ENCODE measurements at regions not wholly inside any gene's neighbourhood (a gene's known extent, or its start where the extent isn't known, plus 50 kb on each side); places are given as distances from the start of the nearest gene placed in this dataset.

DNA sequence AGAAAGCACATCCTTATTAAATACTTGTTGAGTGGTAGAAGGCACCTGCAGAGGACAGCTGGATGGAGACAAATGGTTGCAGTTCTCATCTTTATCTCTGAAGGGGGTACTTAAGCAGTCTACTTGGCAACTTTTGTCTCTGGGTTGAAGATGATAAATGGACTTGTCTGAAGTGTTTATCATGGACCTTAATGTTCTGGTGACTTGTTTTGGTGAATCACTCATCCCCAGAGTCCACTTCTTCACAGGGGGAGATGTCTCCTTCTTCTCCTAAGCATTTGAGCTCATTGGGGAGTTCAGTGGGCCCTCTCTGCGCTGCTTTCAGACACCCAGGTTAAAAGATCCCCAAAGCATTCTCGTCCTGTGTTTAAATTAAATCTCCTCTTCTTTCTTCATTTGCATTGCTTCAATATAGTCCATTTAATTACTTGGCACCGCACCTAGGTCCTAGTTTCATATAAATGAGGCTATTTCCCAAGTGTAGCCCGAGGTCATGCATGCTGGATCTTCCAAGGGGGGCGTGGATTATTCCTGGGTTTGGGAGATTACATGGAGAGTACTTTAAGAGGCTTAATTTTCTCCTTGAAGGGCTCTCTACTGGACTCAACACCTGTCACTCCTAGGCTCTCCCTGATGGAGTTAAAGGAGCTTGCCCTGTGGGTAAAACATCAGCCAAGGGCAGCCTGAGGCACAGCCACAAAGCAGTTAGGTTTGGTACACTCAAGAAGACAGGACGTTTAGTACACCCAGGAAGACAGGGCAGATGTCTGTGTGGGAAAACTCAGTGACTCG is 239.3 kb upstream of the C2CD4B start:
- intact Hi-C loops (cut with DNase I), result no loop called here
- H3K27ac ChIP-seq, result no peak overlapping the region
- no peak overlapping the region for H3K4me3 ChIP-seq
- WGBS, 2 donors, result 65 to 69% methylated on average over 7 of the region's 7 CpGs
- TF ChIP-seq, protein P1, sequence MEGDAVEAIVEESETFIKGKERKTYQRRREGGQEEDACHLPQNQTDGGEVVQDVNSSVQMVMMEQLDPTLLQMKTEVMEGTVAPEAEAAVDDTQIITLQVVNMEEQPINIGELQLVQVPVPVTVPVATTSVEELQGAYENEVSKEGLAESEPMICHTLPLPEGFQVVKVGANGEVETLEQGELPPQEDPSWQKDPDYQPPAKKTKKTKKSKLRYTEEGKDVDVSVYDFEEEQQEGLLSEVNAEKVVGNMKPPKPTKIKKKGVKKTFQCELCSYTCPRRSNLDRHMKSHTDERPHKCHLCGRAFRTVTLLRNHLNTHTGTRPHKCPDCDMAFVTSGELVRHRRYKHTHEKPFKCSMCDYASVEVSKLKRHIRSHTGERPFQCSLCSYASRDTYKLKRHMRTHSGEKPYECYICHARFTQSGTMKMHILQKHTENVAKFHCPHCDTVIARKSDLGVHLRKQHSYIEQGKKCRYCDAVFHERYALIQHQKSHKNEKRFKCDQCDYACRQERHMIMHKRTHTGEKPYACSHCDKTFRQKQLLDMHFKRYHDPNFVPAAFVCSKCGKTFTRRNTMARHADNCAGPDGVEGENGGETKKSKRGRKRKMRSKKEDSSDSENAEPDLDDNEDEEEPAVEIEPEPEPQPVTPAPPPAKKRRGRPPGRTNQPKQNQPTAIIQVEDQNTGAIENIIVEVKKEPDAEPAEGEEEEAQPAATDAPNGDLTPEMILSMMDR (IDR thresholded peaks at IDR 0.05), result no peak
- TF ChIP-seq POLR2A (IDR thresholded peaks at IDR 0.05), result no peak
- ATAC-seq (no peak), DNase-seq (no peak)
- no peaks in the 10 kb centered on the region for H3K27me3 ChIP-seq
- H3K4me1 ChIP-seq, result no peaks in the 10 kb centered on the region
- no peaks in the 10 kb centered on the region for H3K36me3 ChIP-seq (replicated peaks in 1 of 2; ENCODE audit: insufficient read depth in 1 of 2, low read depth in 2 of 2)
- no peaks in the 10 kb centered on the region for H3K9me3 ChIP-seq

DNA sequence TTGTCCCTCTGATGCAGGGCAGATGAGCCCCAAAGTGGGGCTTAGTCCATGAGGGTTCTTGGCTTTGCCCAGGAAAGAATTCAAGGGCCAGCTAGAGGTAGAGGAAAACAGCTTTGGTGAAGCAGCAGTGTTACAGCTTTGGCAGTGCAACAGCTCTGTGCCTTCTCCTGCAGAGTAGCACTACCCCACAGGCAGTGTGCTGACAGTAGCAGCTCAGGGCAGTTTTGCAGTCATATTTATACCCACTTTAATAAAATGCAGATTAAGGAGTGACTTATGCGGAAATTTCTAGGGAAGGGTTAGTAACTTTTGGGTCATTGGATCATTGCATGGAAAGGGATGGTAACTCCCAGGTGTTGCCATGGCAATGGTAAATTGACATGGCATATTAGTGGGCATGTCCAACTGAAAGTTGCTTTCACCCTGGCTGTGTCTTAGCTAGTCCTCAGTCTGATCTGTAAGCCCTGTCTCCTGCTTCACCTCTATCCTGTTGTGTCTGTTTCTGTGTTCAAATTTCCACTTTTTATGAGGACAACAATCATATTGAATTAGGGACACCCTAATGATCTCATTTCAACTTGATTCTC is 241.3 kb upstream of the C2CD4B start:
- no peaks in the 10 kb centered on the region for H3K36me3 ChIP-seq (replicated peaks in 1 of 2; ENCODE audit: insufficient read depth in 1 of 2, low read depth in 2 of 2)
- H3K9me3 ChIP-seq, result no peaks in the 10 kb centered on the region
- H3K27me3 ChIP-seq, result no peaks in the 10 kb centered on the region
- H3K4me3 ChIP-seq, result no peak overlapping the region
- TF ChIP-seq, protein P1 (IDR thresholded peaks at IDR 0.05), result no peak
- no peak for TF ChIP-seq POLR2A (IDR thresholded peaks at IDR 0.05)
- no peaks in the 10 kb centered on the region for H3K4me1 ChIP-seq
- WGBS, 2 donors, result 86 to 93% methylated on average over 1 of the region's 1 CpG
- DNase-seq, result no peak
- no peak for ATAC-seq
- intact Hi-C loops (cut with DNase I), result no loop called here
- no peak overlapping the region for H3K27ac ChIP-seq

DNA sequence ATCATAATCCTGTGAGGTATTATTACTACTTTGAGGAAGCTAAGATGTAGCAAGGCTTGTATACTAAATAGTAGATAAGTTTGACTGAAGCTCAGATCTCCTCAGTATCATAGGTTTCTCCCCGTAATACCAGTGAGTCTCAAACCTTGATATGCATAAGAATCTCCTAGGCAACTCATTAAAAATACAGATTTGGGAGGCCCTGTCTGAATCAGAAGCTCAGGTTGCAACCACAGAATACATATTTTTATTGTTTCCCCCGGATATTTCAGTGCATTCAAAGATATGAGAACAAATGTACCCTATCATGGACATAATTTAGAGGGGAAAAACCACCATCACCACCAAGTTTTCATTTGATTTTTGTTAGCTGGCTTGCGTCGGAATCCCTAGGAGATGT is 242.1 kb upstream of the C2CD4B start:
- H3K36me3 ChIP-seq (replicated peaks in 1 of 2; ENCODE audit: insufficient read depth in 1 of 2, low read depth in 2 of 2), result no peaks in the 10 kb centered on the region
- no peak overlapping the region for H3K4me3 ChIP-seq
- no peaks in the 10 kb centered on the region for H3K4me1 ChIP-seq
- intact Hi-C loops (cut with DNase I), result no loop called here
- no peaks in the 10 kb centered on the region for H3K27me3 ChIP-seq
- WGBS, 2 donors, result 87 to 94% methylated on average over 4 of the region's 4 CpGs
- DNase-seq, result no peak
- H3K27ac ChIP-seq, result no peak overlapping the region
- H3K9me3 ChIP-seq, result no peaks in the 10 kb centered on the region
- ATAC-seq, result no peak
- TF ChIP-seq, protein P1 (IDR thresholded peaks at IDR 0.05), result no peak
- TF ChIP-seq POLR2A (IDR thresholded peaks at IDR 0.05), result no peak

DNA sequence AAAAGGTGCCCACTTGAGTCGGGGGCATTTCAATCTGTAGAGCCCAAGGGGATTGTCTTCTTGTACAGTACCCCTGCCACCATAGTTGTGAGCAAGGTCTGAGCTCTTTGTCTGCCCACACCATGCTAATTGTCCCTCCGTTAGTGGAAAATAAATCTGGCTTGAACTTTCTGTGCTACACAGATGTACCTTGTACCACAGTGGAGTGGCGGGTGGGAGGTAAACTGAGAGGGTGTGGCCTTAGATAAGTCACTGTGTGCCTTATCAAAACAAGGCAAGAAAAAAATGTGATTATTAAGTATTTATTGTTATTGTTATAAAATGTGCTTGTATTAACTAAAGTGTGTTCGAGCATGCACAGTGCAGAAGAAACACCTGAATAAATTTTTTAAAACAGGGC is 242.9 kb upstream of the C2CD4B start:
- H3K27me3 ChIP-seq, result no peaks in the 10 kb centered on the region
- H3K27ac ChIP-seq, result no peak overlapping the region
- no peaks in the 10 kb centered on the region for H3K36me3 ChIP-seq (replicated peaks in 1 of 2; ENCODE audit: insufficient read depth in 1 of 2, low read depth in 2 of 2)
- WGBS, 2 donors, result 75 to 77% methylated on average over 4 of the region's 4 CpGs
- intact Hi-C loops (cut with DNase I), result no loop called here
- TF ChIP-seq, protein P1 (IDR thresholded peaks at IDR 0.05), result no peak
- no peak for TF ChIP-seq POLR2A (IDR thresholded peaks at IDR 0.05)
- no peak overlapping the region for H3K4me3 ChIP-seq
- no peaks in the 10 kb centered on the region for H3K4me1 ChIP-seq
- no peak for ATAC-seq
- H3K9me3 ChIP-seq, result no peaks in the 10 kb centered on the region
- DNase-seq, result no peak

DNA sequence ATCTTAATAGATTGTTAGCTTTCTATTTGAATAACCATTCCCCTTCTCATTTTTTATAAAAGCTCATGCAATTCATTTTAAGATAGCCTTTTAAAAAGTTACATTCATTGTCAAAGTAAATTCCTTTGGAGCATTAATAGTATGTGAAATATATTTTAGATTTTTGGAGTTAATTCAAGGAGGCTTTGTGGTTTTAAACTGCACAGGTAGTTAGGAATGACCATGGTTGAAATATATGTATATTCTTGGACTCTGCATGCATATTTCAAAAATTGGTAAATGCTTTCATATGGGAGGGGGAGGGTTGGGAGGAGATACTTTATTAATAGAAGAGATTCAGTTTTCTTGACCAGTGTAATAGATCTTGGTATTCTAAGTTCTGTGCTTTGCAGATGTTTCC is 244.4 kb upstream of the C2CD4B start:
- H3K9me3 ChIP-seq, result no peaks in the 10 kb centered on the region
- H3K4me1 ChIP-seq, result no peaks in the 10 kb centered on the region
- no peaks in the 10 kb centered on the region for H3K27me3 ChIP-seq
- H3K4me3 ChIP-seq, result no peak overlapping the region
- intact Hi-C loops (cut with DNase I), result no loop called here
- ATAC-seq (no peak), DNase-seq (no peak)
- no peak overlapping the region for H3K27ac ChIP-seq
- H3K36me3 ChIP-seq (replicated peaks in 1 of 2; ENCODE audit: insufficient read depth in 1 of 2, low read depth in 2 of 2), result no peaks in the 10 kb centered on the region
- TF ChIP-seq POLR2A (IDR thresholded peaks at IDR 0.05), result no peak
- TF ChIP-seq, protein P1 (IDR thresholded peaks at IDR 0.05), result no peak

Measured in body of pancreas (tissue), 4 donors.